CD4-positive, alpha-beta T cell (primary cell): ENCODE measurements at regions not wholly inside any gene's neighbourhood (a gene's known extent, or its start where the extent isn't known, plus 50 kb on each side); places are given as distances from the start of the nearest gene placed in this dataset.

ENCODE experiments used
- ATAC-seq: fragments of 200-7000 bp; cut with Tn5 transposase; one replicate; pipeline ENCODE4 v1.10.0; 2022; ENCODE audit warnings: mild to moderate bottlenecking; ENCODE audit not compliant: poor library complexity
- CTCF ChIA-PET: fragments of 350-600 bp; sonication (Branson Sonifier 250); formaldehyde crosslinking; loops from one replicate; lab custom pipeline; 2021; ENCODE audit warnings: antibody characterized with exemption, inconsistent platforms; lab: Charles Lee
- POLR2A ChIA-PET: fragments of 350-600 bp; sonication (Branson Sonifier 250); formaldehyde crosslinking; loops from one replicate; lab custom pipeline; 2021; ENCODE audit warnings: antibody characterized with exemption, inconsistent platforms; lab: Charles Lee
- DNase-seq, 14 experiments: peaks; one replicate each; pipeline ENCODE4 v3.0.0-alpha.2; 2013 to 2020; ENCODE audit warnings: mixed read lengths in 2 of 14
- H3K27ac ChIP-seq, 2 donors: one replicate each; pipeline versions ENCODE4 v1.5.1 to v1.7.0; 2013; ENCODE audit warnings: low read length in 2 of 2, low read depth in 1 of 2, mild to moderate bottlenecking in 1 of 2
- H3K27me3 ChIP-seq, 2 experiments: 1 replicate in 1 of 2; 2 replicates in 1 of 2; pipeline versions ENCODE4 v1.6.1 to v1.7.0; 2013; ENCODE audit warnings: low read length in 2 of 2, control low read depth in 1 of 2, mild to moderate bottlenecking in 1 of 2, moderate library complexity in 1 of 2; ENCODE audit not compliant: insufficient read depth in 2 of 2, control insufficient read depth in 1 of 2
- H3K36me3 ChIP-seq: one replicate; pipeline ENCODE4 v1.6.1; 2013; ENCODE audit warnings: low read length, control low read depth; ENCODE audit not compliant: insufficient read depth
- H3K4me1 ChIP-seq: one replicate; pipeline ENCODE4 v1.6.1; 2013; ENCODE audit warnings: low read length, control low read depth; ENCODE audit not compliant: insufficient read depth
- H3K4me3 ChIP-seq: one replicate; pipeline ENCODE4 v1.5.1; 2013; ENCODE audit warnings: mild to moderate bottlenecking, low read length, moderate library complexity
- H3K9me3 ChIP-seq, 2 experiments: 1 replicate in 1 of 2; 2 replicates in 1 of 2; pipeline versions ENCODE4 v1.6.1 to v1.7.0; 2013; ENCODE audit warnings: low read length in 2 of 2, mild to moderate bottlenecking in 2 of 2, control low read depth in 1 of 2, moderate library complexity in 1 of 2; ENCODE audit not compliant: control insufficient read depth in 1 of 2, insufficient read depth in 1 of 2
- H3K27ac Mint-ChIP-seq: one replicate; pipeline ENCODE4 v1.8.0; 2020; ENCODE audit warnings: mixed read lengths
- H3K27me3 Mint-ChIP-seq: one replicate; pipeline ENCODE4 v1.8.0; 2021; ENCODE audit warnings: mixed read lengths
- H3K36me3 Mint-ChIP-seq: one replicate; pipeline ENCODE4 v1.8.0; 2021; ENCODE audit warnings: low read depth, mixed read lengths
- H3K4me1 Mint-ChIP-seq: one replicate; pipeline ENCODE4 v1.8.0; 2021; ENCODE audit warnings: low read depth, mixed read lengths
- H3K4me3 Mint-ChIP-seq: one replicate; pipeline ENCODE4 v1.8.0; 2020; ENCODE audit warnings: mild to moderate bottlenecking, mixed read lengths
- H3K9me3 Mint-ChIP-seq: one replicate; pipeline ENCODE4 v1.8.0; 2020; ENCODE audit warnings: mixed read lengths
- intact Hi-C, 2 experiments: fragments of 100-400 bp; cut with DNase I in 1 of 2; cut with micrococcal nuclease in 1 of 2; formaldehyde crosslinking; loops; one replicate each; pipeline versions ENCODE4 v1.15.1 to v1.9.0; 2023 to 2025; cut with DNase I, micrococcal nuclease
- TF ChIP-seq, protein P1 (sequence below): fragments of 200-600 bp; IDR thresholded peaks from one replicate; pipeline ENCODE4 v1.8.0; 2022; ENCODE audit warnings: antibody characterized with exemption, mild to moderate bottlenecking

DNA sequence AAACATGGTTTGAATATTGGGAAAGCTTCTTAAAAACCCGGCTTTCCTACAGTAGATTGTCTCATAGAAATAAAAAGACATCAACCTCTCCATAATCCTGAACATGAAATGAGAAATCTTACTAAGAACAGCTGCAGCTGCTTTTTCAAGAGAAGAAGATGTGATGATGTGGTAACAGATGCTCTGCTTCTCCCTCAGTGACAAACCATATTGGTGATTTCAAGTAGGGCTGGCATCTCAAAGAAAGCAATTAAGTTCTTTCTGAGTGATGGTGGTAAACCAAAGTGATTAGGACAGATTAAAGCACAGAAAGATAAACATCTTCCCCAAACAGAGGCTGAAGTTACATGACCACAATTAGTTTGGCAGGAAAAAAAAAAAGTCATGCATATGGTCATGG, 1477.7 kb downstream of the RAPGEF2 start:
- ChIA-PET POLR2A (no interaction called here), CTCF (no interaction called here)
- intact Hi-C loops = no loop called here
- H3K27ac ChIP-seq = no peak overlapping the region
- no peaks in the 10 kb centered on the region for H3K36me3 ChIP-seq
- no peaks in the 10 kb centered on the region for H3K36me3 Mint-ChIP-seq
- no peak overlapping the region for H3K27ac Mint-ChIP-seq
- H3K4me3 ChIP-seq = no peak overlapping the region
- ATAC-seq (no peak), DNase-seq (no peak)
- H3K4me1 Mint-ChIP-seq = no peaks in the 10 kb centered on the region
- no peaks in the 10 kb centered on the region for H3K4me1 ChIP-seq
- H3K4me3 Mint-ChIP-seq = no peak overlapping the region
- no peaks in the 10 kb centered on the region for H3K27me3 ChIP-seq
- TF ChIP-seq, protein P1, sequence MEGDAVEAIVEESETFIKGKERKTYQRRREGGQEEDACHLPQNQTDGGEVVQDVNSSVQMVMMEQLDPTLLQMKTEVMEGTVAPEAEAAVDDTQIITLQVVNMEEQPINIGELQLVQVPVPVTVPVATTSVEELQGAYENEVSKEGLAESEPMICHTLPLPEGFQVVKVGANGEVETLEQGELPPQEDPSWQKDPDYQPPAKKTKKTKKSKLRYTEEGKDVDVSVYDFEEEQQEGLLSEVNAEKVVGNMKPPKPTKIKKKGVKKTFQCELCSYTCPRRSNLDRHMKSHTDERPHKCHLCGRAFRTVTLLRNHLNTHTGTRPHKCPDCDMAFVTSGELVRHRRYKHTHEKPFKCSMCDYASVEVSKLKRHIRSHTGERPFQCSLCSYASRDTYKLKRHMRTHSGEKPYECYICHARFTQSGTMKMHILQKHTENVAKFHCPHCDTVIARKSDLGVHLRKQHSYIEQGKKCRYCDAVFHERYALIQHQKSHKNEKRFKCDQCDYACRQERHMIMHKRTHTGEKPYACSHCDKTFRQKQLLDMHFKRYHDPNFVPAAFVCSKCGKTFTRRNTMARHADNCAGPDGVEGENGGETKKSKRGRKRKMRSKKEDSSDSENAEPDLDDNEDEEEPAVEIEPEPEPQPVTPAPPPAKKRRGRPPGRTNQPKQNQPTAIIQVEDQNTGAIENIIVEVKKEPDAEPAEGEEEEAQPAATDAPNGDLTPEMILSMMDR = no peak
- no peaks in the 10 kb centered on the region for H3K9me3 ChIP-seq
- peaks cover 4% of the 10 kb centered on the region for H3K9me3 Mint-ChIP-seq
- no peaks in the 10 kb centered on the region for H3K27me3 Mint-ChIP-seq

DNA sequence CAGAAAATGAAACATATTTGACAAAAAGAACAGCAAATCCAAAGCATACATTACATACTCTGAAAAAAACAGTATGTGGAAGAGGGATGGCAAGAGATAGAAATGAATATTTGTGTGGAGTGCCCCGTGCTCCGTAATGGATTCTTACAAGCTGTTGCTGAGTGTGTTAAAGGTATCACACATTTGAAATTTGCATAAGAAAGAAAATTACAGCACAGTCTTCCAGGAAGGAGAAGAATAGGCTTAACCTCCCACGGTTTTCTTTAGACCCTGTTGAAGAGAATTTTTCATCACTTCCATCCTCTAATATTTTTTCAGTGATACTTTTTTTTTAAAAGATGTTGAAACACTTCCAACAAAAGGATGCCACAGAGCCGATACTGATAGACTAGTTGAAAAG, 1489.4 kb downstream of the RAPGEF2 start:
- Mint-ChIP-seq H3K4me1 (no peaks in the 10 kb centered on the region), H3K36me3 (no peaks in the 10 kb centered on the region), H3K27me3 (no peaks in the 10 kb centered on the region), H3K27ac (no peak overlapping the region), H3K4me3 (no peak overlapping the region), H3K9me3 (peaks cover 5% of the 10 kb centered on the region)
- TF ChIP-seq, protein P1 = no peak
- H3K36me3 ChIP-seq = no peaks in the 10 kb centered on the region
- no peak overlapping the region for H3K27ac ChIP-seq
- no peak overlapping the region for H3K4me3 ChIP-seq
- H3K4me1 ChIP-seq = no peaks in the 10 kb centered on the region
- H3K27me3 ChIP-seq = no peaks in the 10 kb centered on the region
- no peak for DNase-seq
- POLR2A ChIA-PET = no interaction called here
- CTCF ChIA-PET = no interaction called here
- H3K9me3 ChIP-seq = no peaks in the 10 kb centered on the region
- intact Hi-C loops = no loop called here
- no peak for ATAC-seq

DNA sequence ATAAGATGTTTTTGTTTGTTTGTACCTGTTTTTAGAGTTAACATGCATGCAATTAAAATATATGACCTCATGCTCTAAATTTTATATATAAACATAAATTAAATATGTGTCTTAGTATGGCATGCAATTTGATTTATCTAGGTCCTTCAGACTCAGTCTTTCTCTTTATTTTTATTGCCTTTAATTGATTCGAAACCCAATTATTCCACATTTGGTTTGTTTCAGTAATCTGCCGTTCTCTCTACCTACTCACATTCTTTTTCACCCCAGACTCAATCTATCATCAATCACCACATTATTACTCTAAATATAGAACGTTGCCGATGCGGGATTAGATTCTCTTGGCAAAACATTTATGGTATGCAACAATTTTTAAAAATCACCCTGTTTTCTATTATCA, 1492.8 kb downstream of the RAPGEF2 start:
- H3K36me3 ChIP-seq = no peaks in the 10 kb centered on the region
- intact Hi-C loops = no loop called here
- ChIA-PET POLR2A (no interaction called here), CTCF (no interaction called here)
- TF ChIP-seq, protein P1 = no peak
- DNase-seq (no peak), ATAC-seq (no peak)
- H3K4me1 ChIP-seq = no peaks in the 10 kb centered on the region
- Mint-ChIP-seq H3K27me3 (no peaks in the 10 kb centered on the region), H3K4me1 (no peaks in the 10 kb centered on the region), H3K9me3 (peaks cover 5% of the 10 kb centered on the region), H3K27ac (no peak overlapping the region), H3K36me3 (no peaks in the 10 kb centered on the region), H3K4me3 (no peak overlapping the region)
- no peaks in the 10 kb centered on the region for H3K27me3 ChIP-seq
- no peak overlapping the region for H3K4me3 ChIP-seq
- H3K9me3 ChIP-seq = no peaks in the 10 kb centered on the region
- H3K27ac ChIP-seq = no peak overlapping the region
